ENCODE measurements at regions not wholly inside any gene's neighbourhood (a gene's known extent, or its start where the extent isn't known, plus 50 kb on each side); places are given as distances from the start of the nearest gene placed in this dataset.

DNA sequence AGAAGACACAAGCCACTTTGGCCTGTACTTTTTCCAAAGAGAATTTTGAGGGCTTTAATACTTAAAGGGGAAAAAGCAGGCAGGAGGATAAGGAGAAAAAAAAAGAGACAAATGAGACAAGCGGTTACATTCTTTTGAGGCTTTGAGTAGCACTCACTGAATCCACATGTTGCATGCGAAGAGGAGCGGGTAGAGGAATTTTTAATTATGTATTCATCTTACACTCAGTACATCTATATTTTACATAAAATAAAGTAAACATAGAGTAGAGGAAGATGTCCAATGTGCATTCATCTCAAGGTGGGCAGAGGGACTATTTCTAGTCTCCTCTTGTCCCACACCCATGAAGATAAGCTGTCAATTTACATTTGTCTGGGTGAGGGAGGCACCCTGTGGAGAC, 266.9 kb downstream of the CD109 start:
- ATAC-seq (ENCODE audit: low FRiP score in 2 of 2) (no peak), DNase-seq (no peak)
- H3K9me3 ChIP-seq = no peaks in the 10 kb centered on the region
- 87 to 97% methylated on average over 3 of the region's 3 CpGs for WGBS, 2 donors
- H3K36me3 ChIP-seq = no peaks in the 10 kb centered on the region
- H3K4me3 ChIP-seq = no peak overlapping the region
- TF ChIP-seq POLR2A (IDR thresholded peaks at IDR 0.05) (no peak), POLR2AphosphoS5 (IDR thresholded peaks at IDR 0.05) (no peak), EP300 (IDR thresholded peaks at IDR 0.05) (no peak)
- TF ChIP-seq, protein P1, sequence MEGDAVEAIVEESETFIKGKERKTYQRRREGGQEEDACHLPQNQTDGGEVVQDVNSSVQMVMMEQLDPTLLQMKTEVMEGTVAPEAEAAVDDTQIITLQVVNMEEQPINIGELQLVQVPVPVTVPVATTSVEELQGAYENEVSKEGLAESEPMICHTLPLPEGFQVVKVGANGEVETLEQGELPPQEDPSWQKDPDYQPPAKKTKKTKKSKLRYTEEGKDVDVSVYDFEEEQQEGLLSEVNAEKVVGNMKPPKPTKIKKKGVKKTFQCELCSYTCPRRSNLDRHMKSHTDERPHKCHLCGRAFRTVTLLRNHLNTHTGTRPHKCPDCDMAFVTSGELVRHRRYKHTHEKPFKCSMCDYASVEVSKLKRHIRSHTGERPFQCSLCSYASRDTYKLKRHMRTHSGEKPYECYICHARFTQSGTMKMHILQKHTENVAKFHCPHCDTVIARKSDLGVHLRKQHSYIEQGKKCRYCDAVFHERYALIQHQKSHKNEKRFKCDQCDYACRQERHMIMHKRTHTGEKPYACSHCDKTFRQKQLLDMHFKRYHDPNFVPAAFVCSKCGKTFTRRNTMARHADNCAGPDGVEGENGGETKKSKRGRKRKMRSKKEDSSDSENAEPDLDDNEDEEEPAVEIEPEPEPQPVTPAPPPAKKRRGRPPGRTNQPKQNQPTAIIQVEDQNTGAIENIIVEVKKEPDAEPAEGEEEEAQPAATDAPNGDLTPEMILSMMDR (IDR thresholded peaks at IDR 0.05) = no peak
- no peaks in the 10 kb centered on the region for H3K27me3 ChIP-seq
- H3K4me1 ChIP-seq = no peaks in the 10 kb centered on the region
- H3K27ac ChIP-seq = no peak overlapping the region

- H3K36me3 ChIP-seq = no peaks in the 10 kb centered on the region
- no peak for DNase-seq
- WGBS, 2 donors = 70 to 89% methylated on average over 1 of the region's 1 CpG
- no peak for ATAC-seq (ENCODE audit: low FRiP score in 2 of 2)
- no peak for TF ChIP-seq EP300 (IDR thresholded peaks at IDR 0.05)
- TF ChIP-seq POLR2AphosphoS5 (IDR thresholded peaks at IDR 0.05) = no peak
- TF ChIP-seq, protein P1 (IDR thresholded peaks at IDR 0.05) = no peak
- no peak for TF ChIP-seq POLR2A (IDR thresholded peaks at IDR 0.05)
- no peak overlapping the region for H3K4me3 ChIP-seq
- H3K9me3 ChIP-seq = no peaks in the 10 kb centered on the region
- no peak overlapping the region for H3K27ac ChIP-seq
- no peaks in the 10 kb centered on the region for H3K27me3 ChIP-seq
- no peaks in the 10 kb centered on the region for H3K4me1 ChIP-seq
Observed at GRCh38 chr6:73956305-73956704, 260.3 kb downstream of the CD109 start.

DNA sequence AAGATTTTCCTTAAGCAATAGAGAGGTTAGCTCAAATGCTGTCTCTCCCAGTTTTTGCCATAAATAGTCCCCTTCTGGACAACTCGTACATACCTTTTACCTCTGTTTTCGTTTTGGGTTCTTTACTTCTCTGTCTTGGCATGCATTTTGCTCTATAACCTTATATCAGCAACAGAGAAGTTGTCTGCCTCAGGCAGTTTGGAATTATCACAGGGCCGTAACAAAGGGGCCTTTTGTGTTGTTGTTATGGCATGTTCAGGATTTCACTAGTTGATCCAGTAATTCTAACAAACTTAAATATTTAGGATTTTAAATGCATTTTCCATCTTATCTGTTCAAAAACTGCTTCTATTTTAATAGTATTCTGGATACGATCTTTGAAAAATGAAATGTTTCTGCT, 259.8 kb downstream of the CD109 start:
- no peaks in the 10 kb centered on the region for H3K4me1 ChIP-seq
- H3K4me3 ChIP-seq = no peak overlapping the region
- TF ChIP-seq POLR2AphosphoS5 (IDR thresholded peaks at IDR 0.05) (no peak), EP300 (IDR thresholded peaks at IDR 0.05) (no peak), POLR2A (IDR thresholded peaks at IDR 0.05) (no peak)
- TF ChIP-seq, protein P1 (IDR thresholded peaks at IDR 0.05) = no peak
- ATAC-seq (ENCODE audit: low FRiP score in 2 of 2) (no peak), DNase-seq (no peak)
- H3K27ac ChIP-seq = no peak overlapping the region
- WGBS, 2 donors = 56 to 83% methylated on average over 4 of the region's 4 CpGs
- no peaks in the 10 kb centered on the region for H3K36me3 ChIP-seq
- no peaks in the 10 kb centered on the region for H3K27me3 ChIP-seq
- H3K9me3 ChIP-seq = no peaks in the 10 kb centered on the region

DNA sequence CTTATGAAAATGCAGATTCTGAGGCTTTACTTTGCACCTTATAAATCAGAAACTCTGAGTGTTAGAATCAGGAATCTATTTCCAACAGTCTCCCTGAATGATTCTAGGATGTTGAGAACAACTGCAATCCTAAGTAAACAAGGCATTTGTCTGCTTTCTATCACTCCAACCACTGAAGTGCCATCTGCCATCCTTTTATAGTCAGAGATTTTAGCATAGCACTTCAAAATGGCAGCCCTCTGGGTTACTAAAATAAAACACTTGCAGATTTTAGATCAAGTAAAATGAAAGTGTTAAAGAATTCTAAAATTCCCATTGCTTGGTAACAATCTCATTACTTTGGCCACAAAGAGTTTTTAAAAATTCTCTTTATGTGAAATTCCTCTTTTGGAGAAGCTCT, 258.9 kb downstream of the CD109 start:
- Histone ChIP-seq H3K27me3 (no peaks in the 10 kb centered on the region), H3K4me1 (no peaks in the 10 kb centered on the region), H3K9me3 (no peaks in the 10 kb centered on the region), H3K36me3 (no peaks in the 10 kb centered on the region), H3K4me3 (no peak overlapping the region), H3K27ac (no peak overlapping the region)
- ATAC-seq (ENCODE audit: low FRiP score in 2 of 2) (no peak), DNase-seq (no peak)
- TF ChIP-seq, protein P1 (IDR thresholded peaks at IDR 0.05) = no peak
- no peak for TF ChIP-seq EP300 (IDR thresholded peaks at IDR 0.05)
- no peak for TF ChIP-seq POLR2AphosphoS5 (IDR thresholded peaks at IDR 0.05)
- TF ChIP-seq POLR2A (IDR thresholded peaks at IDR 0.05) = no peak

DNA sequence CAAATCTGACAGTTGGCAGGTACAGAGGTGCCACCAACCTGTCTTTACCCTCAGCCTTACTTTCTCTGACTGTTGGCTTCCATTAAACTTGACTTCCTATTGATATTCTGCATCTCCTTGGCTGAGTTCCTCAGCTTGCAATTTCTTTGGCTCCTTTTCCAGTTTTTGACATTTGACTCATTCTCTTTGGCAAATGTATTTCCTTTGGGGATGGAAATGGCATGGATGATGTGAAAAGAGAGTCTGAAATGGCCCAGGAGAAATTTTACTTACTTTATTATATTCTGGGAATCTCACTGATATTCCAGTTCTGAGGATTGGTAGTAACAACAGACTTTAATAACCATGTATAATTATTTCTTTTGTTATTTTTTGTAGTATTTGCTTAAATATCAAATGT, 255.2 kb downstream of the CD109 start:
- Histone ChIP-seq H3K4me1 (no peaks in the 10 kb centered on the region), H3K36me3 (no peaks in the 10 kb centered on the region), H3K27me3 (no peaks in the 10 kb centered on the region), H3K4me3 (no peak overlapping the region), H3K27ac (no peak overlapping the region), H3K9me3 (peaks cover 0 to 7% (median 0%) of the 10 kb centered on the region in 4 donors)
- TF ChIP-seq, protein P1 (IDR thresholded peaks at IDR 0.05) = no peak
- TF ChIP-seq POLR2AphosphoS5 (IDR thresholded peaks at IDR 0.05) (no peak), EP300 (IDR thresholded peaks at IDR 0.05) (no peak), POLR2A (IDR thresholded peaks at IDR 0.05) (no peak)
- DNase-seq (no peak), ATAC-seq (ENCODE audit: low FRiP score in 2 of 2) (no peak)

Data from upper lobe of left lung (tissue), 6 donors.